ENCODE measurements at regions not wholly inside any gene's neighbourhood (a gene's known extent, or its start where the extent isn't known, plus 50 kb on each side); places are given as distances from the start of the nearest gene placed in this dataset.

DNA sequence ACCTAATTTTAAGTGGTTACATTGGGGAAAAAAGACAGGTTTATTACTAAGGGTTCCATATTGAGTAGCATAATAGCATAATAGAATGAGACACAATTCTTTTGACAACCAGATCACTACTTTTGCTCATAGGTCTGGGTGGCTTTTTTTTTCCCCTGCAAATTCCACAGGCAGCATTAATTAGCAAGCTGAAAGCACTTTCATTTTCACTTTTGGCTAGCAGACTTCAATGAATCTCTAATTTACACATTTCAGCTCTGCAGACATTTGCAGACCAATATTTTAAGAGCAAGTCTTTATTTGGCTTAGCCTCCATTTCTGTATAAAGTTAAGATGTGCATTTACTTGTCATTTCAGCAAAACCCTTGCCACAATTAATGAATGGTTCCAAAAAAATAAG is 185.5 kb downstream of the NOL4 start:
- Mint-ChIP-seq H3K27ac (no peak overlapping the region), H3K9me3 (no peaks in the 10 kb centered on the region), H3K4me1 (no peaks in the 10 kb centered on the region), H3K4me3 (no peak overlapping the region), H3K27me3 (no peaks in the 10 kb centered on the region), H3K36me3 (no peaks in the 10 kb centered on the region)
- ATAC-seq: no peak

DNA sequence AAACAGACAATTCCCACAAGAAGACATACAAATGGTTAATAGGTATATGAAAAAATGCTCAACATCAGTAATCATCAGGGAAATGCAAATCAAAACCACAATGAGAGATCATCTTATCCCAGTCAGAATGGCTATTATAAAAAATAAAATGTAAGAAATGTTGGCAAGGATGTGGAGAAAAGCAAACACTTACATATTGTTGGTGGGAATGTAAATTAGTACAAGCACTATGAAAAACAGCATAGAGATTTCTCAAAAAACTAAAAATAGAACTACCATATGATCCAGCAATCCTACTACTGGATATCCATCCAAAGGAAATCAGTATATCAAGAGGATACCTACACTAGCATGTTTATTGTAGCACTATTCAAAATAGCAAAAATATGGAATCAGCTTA is 186.6 kb downstream of the NOL4 start:
- H3K36me3 Mint-ChIP-seq: no peaks in the 10 kb centered on the region
- no peaks in the 10 kb centered on the region for H3K4me1 Mint-ChIP-seq
- peaks cover 8% of the 10 kb centered on the region for H3K9me3 Mint-ChIP-seq
- ATAC-seq: no peak
- no peaks in the 10 kb centered on the region for H3K27me3 Mint-ChIP-seq
- no peak overlapping the region for H3K27ac Mint-ChIP-seq
- H3K4me3 Mint-ChIP-seq: no peak overlapping the region

DNA sequence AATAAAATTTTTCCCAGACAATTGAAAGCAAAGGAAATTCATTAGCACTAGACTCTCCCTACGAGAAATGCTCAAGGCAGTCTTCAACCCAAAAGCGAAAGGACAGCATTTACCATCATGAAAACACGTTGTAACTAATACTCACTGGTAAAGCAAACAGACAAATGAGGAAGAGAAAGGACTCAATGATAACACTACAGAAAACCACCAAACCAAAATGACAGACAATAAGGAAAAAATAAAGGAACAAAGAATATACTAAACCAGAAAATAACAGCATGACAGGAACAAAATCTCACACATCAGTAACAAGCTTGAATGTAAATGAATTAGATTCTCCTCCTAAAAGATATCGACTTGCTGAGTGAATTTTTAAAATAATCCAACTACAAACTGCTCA is 190.7 kb downstream of the NOL4 start:
- Mint-ChIP-seq H3K4me1 (no peaks in the 10 kb centered on the region), H3K9me3 (peaks cover 11% of the 10 kb centered on the region), H3K27me3 (no peaks in the 10 kb centered on the region), H3K4me3 (no peak overlapping the region), H3K27ac (no peak overlapping the region), H3K36me3 (no peaks in the 10 kb centered on the region)
- ATAC-seq: no peak

DNA sequence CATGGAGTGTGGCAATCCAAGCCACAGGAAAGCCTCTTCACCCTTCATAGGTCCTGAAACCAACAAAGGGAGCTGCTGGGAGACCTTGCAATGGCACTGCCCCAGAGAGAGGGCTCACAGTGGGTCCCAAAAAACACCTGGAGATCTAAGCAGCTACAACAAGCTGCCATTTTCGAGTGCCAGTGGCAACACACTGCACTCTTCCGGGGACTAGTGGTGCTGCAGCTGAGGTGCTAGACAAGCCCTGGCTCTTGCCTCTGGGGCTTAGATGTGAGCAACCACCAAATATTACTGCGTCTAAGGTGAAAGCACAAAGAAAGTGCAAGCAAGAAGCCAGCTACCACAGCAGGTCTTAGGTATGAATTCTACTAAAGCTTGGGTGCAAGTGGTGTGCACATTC is 192.9 kb downstream of the NOL4 start:
- Mint-ChIP-seq H3K9me3 (peaks cover 11% of the 10 kb centered on the region), H3K27me3 (no peaks in the 10 kb centered on the region), H3K27ac (no peak overlapping the region), H3K4me3 (no peak overlapping the region), H3K36me3 (no peaks in the 10 kb centered on the region), H3K4me1 (no peaks in the 10 kb centered on the region)
- ATAC-seq: no peak

DNA sequence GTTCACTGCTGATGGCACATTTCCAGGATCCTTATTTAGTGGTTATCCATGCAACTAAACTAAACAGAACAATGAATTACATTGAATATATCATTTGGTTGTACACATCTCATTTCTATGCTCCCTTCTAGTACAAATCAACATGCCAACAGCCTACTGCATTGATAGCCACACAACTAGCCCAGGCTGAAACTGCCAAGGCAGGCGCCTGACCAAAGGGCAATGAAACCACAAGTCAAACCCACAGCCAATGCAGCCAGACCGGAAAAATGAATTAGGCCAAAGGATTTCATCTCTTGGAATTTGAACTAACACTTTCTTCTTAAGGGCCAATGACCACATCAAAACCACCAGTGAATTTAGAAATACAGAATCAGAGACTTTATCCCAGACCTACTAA is 196.4 kb downstream of the NOL4 start:
- Mint-ChIP-seq H3K36me3 (no peaks in the 10 kb centered on the region), H3K4me1 (no peaks in the 10 kb centered on the region), H3K27me3 (no peaks in the 10 kb centered on the region), H3K27ac (no peak overlapping the region), H3K4me3 (no peak overlapping the region), H3K9me3 (peaks cover 3% of the 10 kb centered on the region)
- ATAC-seq: no peak

DNA sequence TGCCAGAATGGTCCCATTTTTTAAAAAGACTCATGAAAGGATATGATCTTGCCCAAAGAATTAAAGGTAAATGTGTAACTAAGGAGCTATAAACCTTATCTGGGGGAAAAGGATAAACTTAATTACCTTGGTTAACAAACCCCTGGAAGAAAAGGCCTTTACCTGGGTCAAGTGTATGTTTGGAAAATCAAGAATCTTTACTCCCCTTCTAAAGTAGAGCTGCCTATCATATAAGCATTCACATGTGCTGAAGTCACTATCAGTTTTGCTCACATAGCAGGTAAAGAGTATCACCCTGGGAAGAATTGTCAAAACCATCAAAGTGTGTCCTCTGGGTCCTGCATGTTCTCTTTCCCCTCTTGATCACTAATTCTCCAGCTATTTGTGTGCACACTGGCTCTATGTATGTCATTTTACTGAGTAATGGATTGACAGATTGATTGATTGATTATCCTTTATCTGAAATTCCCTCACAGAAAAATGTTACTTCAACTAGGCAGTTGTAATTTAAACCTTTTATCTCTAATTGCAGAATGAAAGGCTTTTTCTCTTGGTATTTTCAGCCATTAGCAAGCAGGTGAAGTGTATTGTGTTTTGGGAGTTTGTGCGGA is 199.4 kb downstream of the NOL4 start:
- H3K9me3 Mint-ChIP-seq: no peaks in the 10 kb centered on the region
- H3K27ac Mint-ChIP-seq: no peak overlapping the region
- H3K4me3 Mint-ChIP-seq: no peak overlapping the region
- no peaks in the 10 kb centered on the region for H3K27me3 Mint-ChIP-seq
- ATAC-seq: no peak
- no peaks in the 10 kb centered on the region for H3K36me3 Mint-ChIP-seq
- H3K4me1 Mint-ChIP-seq: no peaks in the 10 kb centered on the region

DNA sequence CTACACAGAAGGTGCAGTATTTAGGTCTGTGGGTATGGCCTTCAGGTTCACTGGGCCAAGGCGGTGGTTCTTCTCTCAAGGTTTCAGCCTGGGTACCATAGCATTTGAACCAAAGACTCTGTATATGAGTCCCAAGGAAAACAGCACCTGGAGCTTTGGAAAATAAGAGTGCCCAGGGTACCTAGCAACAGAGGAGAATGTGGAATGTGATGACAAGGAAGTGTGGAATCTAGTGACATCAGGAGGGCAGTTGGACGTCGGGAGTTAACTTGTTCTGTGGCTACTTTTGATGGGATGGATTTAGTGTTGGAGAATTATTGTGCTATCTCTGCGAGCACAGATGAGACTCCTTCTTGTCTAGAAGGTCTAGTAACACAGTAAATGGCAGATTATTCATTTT is 201.2 kb downstream of the NOL4 start:
- Mint-ChIP-seq H3K4me1 (no peaks in the 10 kb centered on the region), H3K27me3 (no peaks in the 10 kb centered on the region), H3K4me3 (no peak overlapping the region), H3K36me3 (no peaks in the 10 kb centered on the region), H3K9me3 (no peaks in the 10 kb centered on the region), H3K27ac (no peak overlapping the region)
- no peak for ATAC-seq

DNA sequence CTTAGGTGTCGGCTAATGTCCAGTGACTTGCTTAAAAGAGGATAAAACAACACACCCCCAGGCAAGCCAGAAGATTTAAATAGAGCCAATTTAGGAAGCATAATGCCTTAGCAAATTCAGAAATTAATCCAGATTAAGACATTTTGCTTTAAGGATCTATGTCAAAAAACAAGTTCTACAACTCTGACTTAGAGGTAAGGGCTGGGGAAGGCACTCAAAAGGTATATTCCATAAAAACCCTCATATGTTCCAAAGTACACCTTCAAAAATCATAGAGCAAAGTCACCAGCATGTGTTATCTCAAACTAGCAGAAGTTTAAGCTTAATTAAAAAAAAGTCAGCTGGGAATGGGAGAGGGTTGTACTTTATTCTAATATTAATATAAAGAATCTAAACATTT is 206.4 kb downstream of the NOL4 start:
- Mint-ChIP-seq H3K27ac (no peak overlapping the region), H3K36me3 (no peaks in the 10 kb centered on the region), H3K4me3 (no peak overlapping the region), H3K9me3 (no peaks in the 10 kb centered on the region), H3K27me3 (no peaks in the 10 kb centered on the region), H3K4me1 (no peaks in the 10 kb centered on the region)
- no peak for ATAC-seq

DNA sequence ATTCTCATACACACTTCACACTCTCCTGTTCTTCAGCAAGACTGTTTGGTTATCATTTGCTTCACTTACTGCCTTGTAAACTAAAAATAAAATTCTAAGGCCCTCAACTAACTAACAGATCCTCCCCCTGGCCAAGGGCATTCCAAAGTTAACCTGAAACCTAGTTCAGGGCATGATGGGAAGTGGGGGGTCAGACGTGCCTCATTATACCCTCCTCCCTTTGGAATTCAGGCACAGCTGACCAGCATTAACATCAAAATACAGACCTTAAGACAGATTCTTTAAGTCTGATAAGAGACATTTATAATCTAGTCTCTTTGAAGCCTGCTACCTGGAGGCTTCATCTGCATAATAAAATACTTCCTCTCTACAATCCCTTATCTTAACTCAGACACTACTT is 221.0 kb downstream of the NOL4 start:
- Mint-ChIP-seq H3K9me3 (peaks cover 2% of the 10 kb centered on the region), H3K27me3 (no peaks in the 10 kb centered on the region), H3K4me1 (no peaks in the 10 kb centered on the region), H3K36me3 (no peaks in the 10 kb centered on the region), H3K27ac (no peak overlapping the region), H3K4me3 (no peak overlapping the region)
- ATAC-seq: no peak

DNA sequence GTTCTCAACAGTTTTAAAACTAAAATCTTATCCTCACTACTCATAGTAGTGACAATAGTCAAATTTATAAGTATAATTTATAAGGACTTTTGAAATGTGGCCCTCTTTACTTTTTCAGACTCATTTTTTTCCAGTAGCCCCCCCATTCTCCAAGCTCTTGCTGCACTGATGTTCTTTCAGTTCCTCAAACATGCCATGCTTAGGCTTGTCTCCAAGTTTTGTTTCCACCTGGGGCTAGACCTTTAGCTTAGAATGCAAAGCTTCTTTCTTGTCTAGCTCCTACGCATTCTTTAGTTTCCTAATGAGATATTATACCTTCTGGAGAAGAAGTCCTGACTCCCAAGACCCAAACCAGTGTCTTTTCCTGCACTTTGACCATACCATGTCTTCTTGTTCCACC is 222.6 kb downstream of the NOL4 start:
- no peaks in the 10 kb centered on the region for H3K27me3 Mint-ChIP-seq
- no peak for ATAC-seq
- H3K9me3 Mint-ChIP-seq: peaks cover 2% of the 10 kb centered on the region
- H3K36me3 Mint-ChIP-seq: no peaks in the 10 kb centered on the region
- no peaks in the 10 kb centered on the region for H3K4me1 Mint-ChIP-seq
- no peak overlapping the region for H3K27ac Mint-ChIP-seq
- no peak overlapping the region for H3K4me3 Mint-ChIP-seq

DNA sequence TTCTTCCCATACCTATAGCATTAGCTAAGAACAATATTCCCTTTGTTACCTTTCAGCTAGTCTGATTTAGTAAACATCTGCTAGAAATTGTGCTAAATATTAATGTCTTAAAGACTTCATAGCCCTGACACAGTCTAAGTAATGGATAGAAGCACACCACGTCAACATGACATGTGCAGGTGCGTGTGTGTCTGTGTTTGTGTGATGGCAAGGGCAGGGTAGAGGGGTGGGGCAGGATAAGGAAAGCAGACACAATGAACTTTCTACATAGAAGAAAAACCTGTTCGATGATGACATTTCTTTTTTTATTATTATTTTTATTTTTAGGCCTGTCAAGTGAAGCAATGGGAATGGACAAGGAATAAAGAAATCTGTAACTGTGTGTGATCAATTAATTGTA is 223.3 kb downstream of the NOL4 start:
- Mint-ChIP-seq H3K27me3 (no peaks in the 10 kb centered on the region), H3K36me3 (no peaks in the 10 kb centered on the region), H3K4me1 (no peaks in the 10 kb centered on the region), H3K27ac (no peak overlapping the region), H3K4me3 (no peak overlapping the region), H3K9me3 (peaks cover 2% of the 10 kb centered on the region)
- ATAC-seq: no peak

DNA sequence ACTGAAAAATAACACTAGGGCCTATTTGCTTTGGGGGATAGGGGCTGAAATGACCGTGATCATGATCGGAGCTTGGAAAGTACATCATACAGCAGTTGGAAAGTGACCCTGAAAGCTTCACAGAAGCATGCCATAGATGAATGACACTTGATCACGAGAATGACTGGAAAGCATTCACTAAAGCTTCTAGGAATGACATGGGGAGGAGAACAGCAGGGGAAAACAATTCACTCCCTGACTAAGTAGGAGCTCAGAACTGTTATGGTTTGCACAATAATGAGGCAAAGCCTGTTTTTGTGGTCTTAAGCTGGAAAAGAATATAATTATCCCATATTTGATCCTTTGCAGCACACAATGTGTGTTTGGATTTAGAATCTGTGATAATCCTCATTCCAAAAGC is 237.5 kb downstream of the NOL4 start:
- Mint-ChIP-seq H3K4me1 (no peaks in the 10 kb centered on the region), H3K36me3 (no peaks in the 10 kb centered on the region), H3K27ac (no peak overlapping the region), H3K9me3 (peaks cover 3% of the 10 kb centered on the region), H3K27me3 (no peaks in the 10 kb centered on the region), H3K4me3 (no peak overlapping the region)
- ATAC-seq: no peak

DNA sequence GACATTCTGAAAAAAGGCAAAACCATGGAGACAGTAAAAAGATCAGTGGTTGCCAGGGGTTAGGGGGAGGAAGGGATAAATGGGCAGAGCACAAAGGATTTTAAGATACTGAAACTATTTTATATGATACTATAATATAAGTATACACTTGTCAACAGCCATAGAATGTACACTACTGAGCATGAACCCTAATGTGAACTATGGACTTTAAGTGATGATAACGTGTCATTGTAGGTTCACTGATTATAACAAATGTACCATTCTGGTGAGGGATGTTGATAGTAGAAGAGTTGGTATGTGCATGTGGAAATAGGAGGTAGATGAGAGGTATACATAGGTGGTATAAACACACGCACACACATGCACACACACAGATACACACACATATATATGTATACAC is 241.6 kb downstream of the NOL4 start:
- no peak for ATAC-seq
- Mint-ChIP-seq H3K4me3 (no peak overlapping the region), H3K9me3 (peaks cover 3% of the 10 kb centered on the region), H3K27ac (no peak overlapping the region), H3K4me1 (no peaks in the 10 kb centered on the region), H3K27me3 (no peaks in the 10 kb centered on the region), H3K36me3 (no peaks in the 10 kb centered on the region)

DNA sequence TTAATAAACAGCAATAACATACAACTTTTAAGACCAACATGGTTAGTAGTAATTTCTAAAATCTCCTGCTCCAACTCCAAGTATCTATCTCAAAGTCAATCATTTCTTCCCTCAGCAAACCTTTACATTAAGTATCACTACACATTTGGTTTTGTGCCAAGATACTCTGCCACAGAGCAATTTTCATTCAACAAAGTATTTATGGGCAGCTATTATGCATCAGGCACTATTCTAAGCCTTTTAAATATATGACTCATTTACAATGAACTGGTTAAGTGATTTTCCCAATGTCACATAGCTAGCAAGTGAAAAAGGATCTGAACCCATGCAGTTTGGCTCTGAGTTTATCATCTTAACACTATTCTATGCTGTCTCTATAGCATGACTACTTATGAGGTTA is 264.3 kb downstream of the NOL4 start:
- Mint-ChIP-seq H3K4me3 (no peak overlapping the region), H3K27me3 (no peaks in the 10 kb centered on the region), H3K9me3 (peaks cover 3% of the 10 kb centered on the region), H3K27ac (no peak overlapping the region), H3K36me3 (no peaks in the 10 kb centered on the region), H3K4me1 (no peaks in the 10 kb centered on the region)
- ATAC-seq: no peak

DNA sequence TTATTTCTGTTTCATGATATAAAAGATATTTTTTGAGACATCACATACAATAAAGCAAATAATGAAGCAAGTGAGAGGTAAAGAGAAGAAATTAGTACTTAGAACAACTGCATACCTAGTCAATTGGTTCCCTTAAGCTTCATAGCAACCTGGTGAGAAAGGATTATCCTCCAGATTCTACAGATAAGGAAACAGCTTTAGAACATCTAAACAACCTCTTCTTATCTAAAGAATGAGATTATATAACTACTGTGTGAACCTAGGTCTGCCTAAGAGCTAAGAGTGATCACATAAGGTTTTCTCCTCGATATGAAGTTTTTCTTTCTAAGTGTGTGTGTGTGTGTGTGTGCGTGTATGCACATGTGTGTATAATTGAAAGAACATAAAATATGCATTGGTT is 265.1 kb downstream of the NOL4 start:
- Mint-ChIP-seq H3K36me3 (no peaks in the 10 kb centered on the region), H3K9me3 (peaks cover 3% of the 10 kb centered on the region), H3K27ac (no peak overlapping the region), H3K4me3 (no peak overlapping the region), H3K4me1 (no peaks in the 10 kb centered on the region), H3K27me3 (no peaks in the 10 kb centered on the region)
- no peak for ATAC-seq

DNA sequence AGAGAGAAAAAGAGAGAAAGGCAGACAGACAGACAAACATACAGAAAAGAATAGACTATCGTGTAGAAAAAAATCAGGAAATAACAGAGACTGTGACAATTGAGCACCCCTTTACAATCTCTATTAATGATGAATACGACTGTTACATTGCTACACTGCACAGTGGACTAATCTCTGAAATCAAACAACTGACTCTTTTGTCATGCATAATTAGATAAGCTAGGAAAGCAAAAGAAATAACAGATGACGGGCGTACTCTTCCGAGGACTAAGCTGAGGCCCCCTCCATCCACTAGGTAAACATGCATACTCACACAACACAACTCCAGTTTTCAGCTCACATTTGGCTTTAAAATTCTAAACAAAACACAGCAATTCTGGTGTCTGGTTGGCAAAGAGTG is 267.0 kb downstream of the NOL4 start:
- H3K36me3 Mint-ChIP-seq: no peaks in the 10 kb centered on the region
- no peak for ATAC-seq
- H3K4me3 Mint-ChIP-seq: no peak overlapping the region
- H3K9me3 Mint-ChIP-seq: no peaks in the 10 kb centered on the region
- H3K4me1 Mint-ChIP-seq: no peaks in the 10 kb centered on the region
- H3K27ac Mint-ChIP-seq: no peak overlapping the region
- no peaks in the 10 kb centered on the region for H3K27me3 Mint-ChIP-seq

DNA sequence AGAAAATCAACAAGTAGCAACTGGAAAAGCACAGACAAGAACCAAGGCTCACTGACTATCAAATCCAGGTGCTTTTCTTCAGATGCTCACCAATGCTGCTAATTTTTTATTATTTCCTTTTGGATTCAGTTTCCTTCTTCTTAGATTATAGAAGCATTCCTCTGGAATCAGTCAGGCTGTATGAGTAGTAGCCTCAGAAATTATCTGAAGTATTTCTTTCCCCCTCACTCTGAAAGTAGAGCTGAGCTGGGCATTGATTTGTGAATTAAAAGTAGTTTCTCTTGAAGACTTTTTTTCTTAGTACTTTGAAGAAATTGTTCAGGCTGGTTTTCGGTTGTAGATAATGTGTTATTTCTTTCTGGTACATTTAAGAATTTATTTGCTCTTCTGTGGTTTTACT is 273.7 kb downstream of the NOL4 start:
- no peak for ATAC-seq
- no peaks in the 10 kb centered on the region for H3K36me3 Mint-ChIP-seq
- H3K27me3 Mint-ChIP-seq: no peaks in the 10 kb centered on the region
- no peaks in the 10 kb centered on the region for H3K4me1 Mint-ChIP-seq
- H3K9me3 Mint-ChIP-seq: no peaks in the 10 kb centered on the region
- H3K4me3 Mint-ChIP-seq: no peak overlapping the region
- H3K27ac Mint-ChIP-seq: no peak overlapping the region

Measured in stimulated activated memory B cell treated with anti-CD40 and anti-IgM and Interleukin-4, amounts not matched to agents 10 μg/mL and 1 μg/mL and 100 μg/mL, for 72 hours (primary cell).